SK-N-SH (cell line): ENCODE measurements at regions not wholly inside any gene's neighbourhood (a gene's known extent, or its start where the extent isn't known, plus 50 kb on each side); places are given as distances from the start of the nearest gene placed in this dataset.

Experiments used
- CTCF ChIP-seq: fragments of 200-600 bp; sonication (generic); IDR thresholded peaks from 2 replicates; pipeline ENCODE4 v1.6.1; 2017; ENCODE audit warnings: antibody characterized with exemption, mild to moderate bottlenecking, moderate library complexity
- EP300 ChIP-seq, 2 experiments: IDR thresholded peaks; 2 replicates each; pipeline versions ENCODE4 v1.4.0 to v1.6.1; 2012; ENCODE audit warnings: borderline replicate concordance in 1 of 2, low read depth in 1 of 2, low read length in 1 of 2
- EZH2phosphoT487 ChIP-seq: fragments of 200-600 bp; sonication (generic); IDR thresholded peaks from 2 replicates; pipeline ENCODE4 v1.6.1; 2017; ENCODE audit warnings: low read depth, mixed run types, mild to moderate bottlenecking, antibody characterized with exemption, moderate library complexity, borderline replicate concordance
- GABPA ChIP-seq: IDR thresholded peaks from 2 replicates; pipeline ENCODE4 v1.4.0; 2012; ENCODE audit warnings: low read depth, mild to moderate bottlenecking
- MAX ChIP-seq: IDR thresholded peaks from 2 replicates; pipeline ENCODE4 v1.4.0; 2012; ENCODE audit warnings: low read depth
- NRF1 ChIP-seq: IDR thresholded peaks from 2 replicates; pipeline ENCODE4 v1.6.1; 2012; ENCODE audit warnings: low read depth, mild to moderate bottlenecking, low read length
- RCOR1 ChIP-seq: fragments of 150-350 bp; IDR thresholded peaks from 2 replicates; pipeline ENCODE4 v1.6.1; 2017; ENCODE audit warnings: antibody characterized with exemption, low read length
- REST ChIP-seq: IDR thresholded peaks from 2 replicates; pipeline ENCODE4 v1.6.1; 2012; ENCODE audit warnings: mild to moderate bottlenecking, low read depth, low read length, moderate library complexity
- SMC3 ChIP-seq: IDR thresholded peaks from 2 replicates; pipeline ENCODE4 v1.6.1; 2012; ENCODE audit warnings: low read depth, low read length, improper control_type of control experiment
- TAF1 ChIP-seq: IDR thresholded peaks from 2 replicates; pipeline ENCODE4 v1.6.1; 2012; ENCODE audit warnings: low read depth, mild to moderate bottlenecking, low read length, moderate library complexity, borderline replicate concordance
- TCF12 ChIP-seq: IDR thresholded peaks from 2 replicates; pipeline ENCODE4 v1.4.0; 2012
- TEAD4 ChIP-seq: IDR thresholded peaks from 2 replicates; pipeline ENCODE4 v1.4.0; 2012; ENCODE audit warnings: mild to moderate bottlenecking, borderline replicate concordance; ENCODE audit not compliant: insufficient read depth
- YY1 ChIP-seq: IDR thresholded peaks from 2 replicates; pipeline ENCODE4 v1.4.0; 2012; ENCODE audit warnings: low read depth, mild to moderate bottlenecking

GRCh38 chr3:154708554-154708953 is 278.6 kb upstream of the GPR149 start:
- TF ChIP-seq CTCF (no peak), TEAD4 (no peak), TAF1 (no peak), GABPA (no peak), TCF12 (no peak), REST (no peak), YY1 (no peak), MAX (no peak), SMC3 (no peak), NRF1 (no peak), RCOR1 (no peak), EZH2phosphoT487 (no peak), EP300 (IDR thresholded peaks at IDR 0.05; ENCODE audit: borderline replicate concordance in 1 of 2, low read depth in 1 of 2, low read length in 1 of 2) (no peak)
